SIG-M5 (cell line): ENCODE measurements at regions not wholly inside any gene's neighbourhood (a gene's known extent, or its start where the extent isn't known, plus 50 kb on each side); places are given as distances from the start of the nearest gene placed in this dataset.

ENCODE experiments used
- DNase-seq: peaks from one replicate; lab custom pipeline; 2025; lab: John Stamatoyannopoulos, UW

DNA sequence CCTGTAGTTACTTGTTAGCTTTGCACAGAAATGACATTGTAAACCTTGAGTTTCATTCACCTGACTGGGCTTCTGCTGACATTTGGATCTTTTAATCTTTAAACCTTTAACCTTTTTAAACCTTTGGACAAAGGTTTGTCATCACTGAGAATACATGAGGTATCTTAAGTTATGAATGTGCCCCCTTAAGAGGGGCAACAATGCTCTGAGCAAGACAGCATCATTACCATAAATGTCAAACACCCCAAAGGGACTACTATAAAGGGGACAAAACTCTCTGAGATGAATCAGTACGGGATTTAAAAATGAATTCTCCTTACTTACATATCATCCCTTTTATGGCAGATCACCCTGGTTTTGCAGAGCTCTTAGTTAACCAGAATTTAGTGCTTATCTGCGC, 203.3 kb downstream of the COG6 start:
- no peak for DNase-seq

- DNase-seq: no peak
These were observed 204.4 kb downstream of the COG6 start for GRCh38 chr13:39859898-39860297.

GRCh38 chr13:39862900-39863299, 207.4 kb downstream of the COG6 start:
- no peak for DNase-seq

- DNase-seq: no peak
These were observed 208.8 kb downstream of the COG6 start for GRCh38 chr13:39864221-39864620.

GRCh38 chr13:39866722-39867121, 211.3 kb downstream of the COG6 start:
- no peak for DNase-seq

- no peak for DNase-seq
These were observed 212.3 kb downstream of the COG6 start for GRCh38 chr13:39867807-39868206.

GRCh38 chr13:39870197-39870747, 214.8 kb downstream of the COG6 start:
- DNase-seq: no peak

GRCh38 chr13:39874331-39875053, 219.0 kb downstream of the COG6 start:
- DNase-seq: no peak

DNA sequence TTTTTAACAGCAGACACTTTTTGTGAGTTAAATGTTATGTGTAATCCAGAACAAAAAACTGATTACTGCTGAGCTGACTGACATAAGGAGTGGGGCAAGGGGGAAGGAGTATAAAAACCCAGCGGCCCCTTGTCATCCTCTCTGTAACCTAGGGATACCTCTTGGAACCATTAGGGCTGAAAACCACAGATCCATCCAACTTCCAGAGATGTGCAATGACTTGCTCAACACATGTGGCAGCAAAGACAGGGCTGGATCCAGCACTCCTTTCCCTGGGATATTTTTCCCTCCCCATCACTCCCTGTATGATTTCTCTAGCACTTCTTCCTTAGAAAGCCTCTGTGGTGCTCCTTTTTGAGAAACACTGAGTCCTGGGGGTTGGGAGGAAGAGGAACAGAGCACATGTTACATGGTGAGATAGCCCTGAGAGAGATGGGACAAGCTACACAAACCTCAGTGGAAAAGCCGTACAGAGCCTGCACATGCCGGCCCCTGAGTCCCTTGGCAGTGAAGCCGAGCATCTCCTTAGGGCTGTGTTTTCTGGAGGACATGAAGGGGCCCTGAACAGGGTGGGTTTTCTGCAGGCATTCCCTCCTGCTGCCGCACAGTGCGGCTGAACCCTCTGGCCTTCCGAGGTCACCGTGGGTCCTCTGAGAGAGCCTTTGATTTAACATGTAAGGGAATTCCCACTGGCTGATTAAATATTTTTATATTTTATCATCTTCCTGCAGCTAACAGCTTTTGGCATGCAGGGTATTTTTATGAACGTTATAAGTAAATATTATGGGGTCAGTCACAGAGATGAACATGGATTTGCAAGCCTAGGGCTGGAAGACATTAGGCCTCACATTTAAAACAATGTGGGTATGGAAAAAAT, 219.9 kb downstream of the COG6 start:
- DNase-seq: no peak

- DNase-seq: no peak
These were observed 220.8 kb downstream of the COG6 start for GRCh38 chr13:39876258-39876657.

GRCh38 chr13:39877134-39877533, 221.7 kb downstream of the COG6 start:
- no peak for DNase-seq

GRCh38 chr13:39879286-39880035, 224.0 kb downstream of the COG6 start:
- no peak for DNase-seq

DNA sequence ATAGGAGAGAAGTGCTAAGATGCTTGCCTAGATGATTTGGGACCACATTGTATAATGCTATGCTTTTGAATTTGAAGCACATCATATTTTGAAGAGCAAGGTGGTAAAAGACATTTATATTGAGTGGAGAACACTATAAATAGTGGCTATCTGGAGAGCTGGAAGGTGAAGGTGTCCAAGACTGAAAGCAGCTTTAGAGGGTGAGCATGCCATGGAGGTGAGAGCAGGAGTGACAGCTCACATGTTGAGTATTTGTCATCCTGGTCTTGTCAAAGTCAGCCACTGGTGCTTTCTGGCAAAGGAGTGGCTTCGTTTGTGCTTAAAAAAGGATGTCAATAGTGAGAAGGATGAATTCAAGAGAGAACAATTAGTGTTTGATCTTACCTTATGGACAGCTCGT, 225.9 kb downstream of the COG6 start:
- DNase-seq: no peak

DNA sequence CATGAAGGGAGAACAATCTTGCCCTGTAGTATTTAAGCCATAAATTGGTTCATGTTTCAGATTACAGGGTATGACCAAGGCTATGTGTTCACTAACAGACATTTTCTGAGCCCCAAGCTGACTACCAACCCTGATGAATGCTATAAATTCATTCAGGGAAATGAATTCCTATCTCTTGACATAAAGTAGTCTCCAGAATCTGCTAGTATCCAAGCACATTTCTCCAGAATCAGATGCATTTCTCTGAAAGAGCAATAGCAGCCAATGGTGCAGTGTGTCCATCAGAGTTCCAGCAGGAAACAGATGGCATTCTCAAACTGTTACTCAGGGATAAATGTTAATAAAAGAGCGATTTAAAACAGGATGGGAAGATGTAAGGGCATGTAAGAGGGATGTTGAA, 226.4 kb downstream of the COG6 start:
- DNase-seq: no peak

- DNase-seq: no peak
These were observed 228.7 kb downstream of the COG6 start for GRCh38 chr13:39884166-39884565.

DNA sequence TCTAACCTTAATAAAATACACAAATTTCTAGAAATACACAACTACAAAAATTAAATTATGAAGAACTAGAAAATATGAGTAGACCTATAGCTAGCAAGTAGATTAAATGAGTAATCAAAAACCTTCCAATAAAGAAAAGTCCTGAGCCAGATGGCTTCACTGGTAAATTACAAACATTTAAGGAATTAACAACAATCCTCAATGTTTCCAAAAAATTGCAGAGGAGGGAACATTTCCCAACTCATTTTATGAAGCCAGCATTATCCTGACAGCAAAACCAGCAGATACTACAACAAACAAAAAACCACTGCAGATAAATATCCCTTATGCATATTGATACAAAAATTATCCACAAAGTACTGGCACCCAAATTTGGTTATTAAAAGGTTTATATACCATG, 230.9 kb downstream of the COG6 start:
- DNase-seq: no peak

DNA sequence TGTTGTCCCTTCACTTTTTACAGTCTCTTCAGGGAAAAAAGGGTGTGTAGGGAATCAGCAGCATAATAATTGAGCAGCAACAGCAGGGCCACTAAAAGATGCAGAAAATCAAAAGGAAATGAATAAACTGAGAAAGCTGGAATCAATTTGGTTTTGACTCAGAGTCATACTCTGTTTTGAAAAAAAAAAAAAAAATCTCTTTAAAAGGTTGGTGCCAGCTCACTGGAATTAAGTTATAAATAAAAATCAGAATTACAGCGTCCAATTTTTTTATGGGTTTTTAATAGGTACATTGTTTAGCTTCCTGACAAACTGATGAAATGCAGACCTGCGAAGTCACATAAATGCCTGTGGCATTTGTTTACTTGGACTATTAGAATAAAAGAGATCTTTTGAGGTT, 231.9 kb downstream of the COG6 start:
- DNase-seq: no peak

- DNase-seq: no peak
These were observed 233.7 kb downstream of the COG6 start for GRCh38 chr13:39888865-39889810.

- DNase-seq: no peak
These were observed 235.1 kb downstream of the COG6 start for GRCh38 chr13:39890537-39890936.

DNA sequence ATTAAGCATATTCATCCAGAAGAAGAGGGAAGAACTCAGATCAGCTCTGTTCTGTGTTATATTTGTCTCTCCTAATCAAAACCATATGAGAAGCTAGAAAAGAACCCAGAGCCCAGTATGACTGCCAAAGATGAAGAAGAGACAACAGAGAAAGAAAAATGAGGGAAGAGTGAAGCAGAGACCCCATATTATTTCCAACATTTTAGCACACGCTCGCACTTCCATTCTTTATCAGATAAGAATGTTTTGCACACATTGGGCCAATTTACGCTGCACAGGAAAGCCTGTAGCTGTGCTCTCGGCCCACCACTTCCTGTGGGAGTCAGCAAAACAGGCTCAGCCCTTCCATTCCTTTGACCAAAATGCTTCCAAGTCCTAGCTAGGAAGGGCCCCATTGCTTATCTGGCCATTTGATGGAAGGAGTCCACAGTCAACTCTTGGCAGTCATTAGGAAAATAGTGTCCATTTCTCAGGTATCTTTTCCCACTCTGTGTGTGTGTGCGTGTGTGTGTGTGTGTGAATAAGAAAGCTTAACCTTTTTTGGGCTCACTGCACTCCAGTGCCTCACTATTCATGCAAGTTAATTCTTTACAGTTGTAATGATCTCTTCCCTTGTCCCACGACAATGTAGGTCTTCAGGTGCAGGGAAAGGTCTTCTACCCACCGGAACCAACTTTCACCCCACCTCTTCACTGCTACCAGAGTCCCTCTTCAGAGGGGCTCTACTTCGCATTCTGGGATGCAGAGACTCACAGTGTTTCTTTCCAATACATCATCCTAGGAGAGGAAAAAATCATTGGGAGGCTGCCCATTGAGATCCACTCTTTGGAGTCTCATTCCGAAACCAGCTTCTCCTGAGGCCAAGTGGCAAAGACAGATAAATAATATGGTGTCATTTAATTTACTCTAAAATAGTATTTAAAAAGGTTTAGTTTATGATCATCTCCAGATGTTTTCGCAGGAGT, 237.5 kb downstream of the COG6 start:
- DNase-seq: no peak
